OCI-LY7 (cell line): ENCODE measurements at regions not wholly inside any gene's neighbourhood (a gene's known extent, or its start where the extent isn't known, plus 50 kb on each side); places are given as distances from the start of the nearest gene placed in this dataset.

Experiments used
- EZH2phosphoT487 ChIP-seq: fragments of 200-600 bp; sonication (generic); IDR thresholded peaks from 2 replicates; pipeline ENCODE4 v1.6.1; 2018; ENCODE audit warnings: low read depth, borderline replicate concordance, mild to moderate bottlenecking, mixed run types, antibody characterized with exemption, low read length, moderate library complexity, mixed read lengths
- TF ChIP-seq, protein P1 (sequence below): fragments of 200-600 bp; sonication (generic); conservative IDR thresholded peaks from 2 replicates; pipeline ENCODE4 v1.5.1; 2014; ENCODE audit warnings: mild to moderate bottlenecking, antibody characterized with exemption, low read length, moderate library complexity, mixed read lengths

DNA sequence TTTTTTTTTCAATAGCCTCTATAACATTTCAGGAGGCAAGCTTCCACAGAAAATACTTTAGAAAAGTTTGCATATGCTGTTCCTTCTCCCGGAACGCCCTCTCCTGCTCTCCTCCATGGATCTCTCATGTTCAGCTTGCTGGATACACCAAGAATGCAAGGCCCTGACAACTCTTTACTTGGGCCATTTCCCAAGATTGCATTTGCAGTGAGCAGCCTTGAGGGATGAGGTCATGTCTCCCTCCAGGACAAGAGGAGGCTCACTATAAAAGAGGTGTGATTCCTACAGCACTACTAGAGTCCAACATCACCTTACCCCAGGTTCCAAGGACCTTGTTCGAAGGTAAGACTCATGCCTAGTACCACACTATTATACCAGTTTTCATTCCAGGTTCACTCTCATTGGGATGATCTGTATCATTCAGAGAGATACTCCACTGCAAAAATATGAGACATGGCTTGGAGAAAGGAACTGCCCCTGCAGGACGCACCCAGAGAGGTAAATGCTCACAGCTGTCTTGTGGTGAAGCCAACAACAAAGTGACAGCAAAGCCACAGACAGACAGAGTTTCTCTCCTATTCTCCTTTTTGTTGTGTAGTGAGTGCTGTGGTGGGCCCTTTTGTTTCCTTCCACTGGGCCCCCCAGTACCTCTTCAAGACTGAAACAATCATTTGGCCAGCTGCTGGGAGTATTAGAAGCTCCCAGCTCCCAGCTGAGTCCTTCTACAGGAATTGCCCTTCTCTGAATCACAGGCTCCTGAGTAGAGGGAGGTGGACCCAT lies 151.7 kb upstream of the ZNF366 start:
- TF ChIP-seq, protein P1, sequence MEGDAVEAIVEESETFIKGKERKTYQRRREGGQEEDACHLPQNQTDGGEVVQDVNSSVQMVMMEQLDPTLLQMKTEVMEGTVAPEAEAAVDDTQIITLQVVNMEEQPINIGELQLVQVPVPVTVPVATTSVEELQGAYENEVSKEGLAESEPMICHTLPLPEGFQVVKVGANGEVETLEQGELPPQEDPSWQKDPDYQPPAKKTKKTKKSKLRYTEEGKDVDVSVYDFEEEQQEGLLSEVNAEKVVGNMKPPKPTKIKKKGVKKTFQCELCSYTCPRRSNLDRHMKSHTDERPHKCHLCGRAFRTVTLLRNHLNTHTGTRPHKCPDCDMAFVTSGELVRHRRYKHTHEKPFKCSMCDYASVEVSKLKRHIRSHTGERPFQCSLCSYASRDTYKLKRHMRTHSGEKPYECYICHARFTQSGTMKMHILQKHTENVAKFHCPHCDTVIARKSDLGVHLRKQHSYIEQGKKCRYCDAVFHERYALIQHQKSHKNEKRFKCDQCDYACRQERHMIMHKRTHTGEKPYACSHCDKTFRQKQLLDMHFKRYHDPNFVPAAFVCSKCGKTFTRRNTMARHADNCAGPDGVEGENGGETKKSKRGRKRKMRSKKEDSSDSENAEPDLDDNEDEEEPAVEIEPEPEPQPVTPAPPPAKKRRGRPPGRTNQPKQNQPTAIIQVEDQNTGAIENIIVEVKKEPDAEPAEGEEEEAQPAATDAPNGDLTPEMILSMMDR, result no peak
- TF ChIP-seq EZH2phosphoT487, result no peak
